Activated T-cell treated with anti-CD3 and anti-CD28 coated beads, Interleukin-2, amount 50 U/mL, for 1 hour (primary cell): ENCODE measurements at regions not wholly inside any gene's neighbourhood (a gene's known extent, or its start where the extent isn't known, plus 50 kb on each side); places are given as distances from the start of the nearest gene placed in this dataset.
"Not testable (repeated sequence)": the region's sequence is repeated elsewhere in the genome, so short reads cannot be mapped to it uniquely, and the experiment has no call there.

ENCODE experiments used
- DNase-seq: peaks from one replicate; pipeline ENCODE4 v3.0.0-alpha.2; 2020

DNA sequence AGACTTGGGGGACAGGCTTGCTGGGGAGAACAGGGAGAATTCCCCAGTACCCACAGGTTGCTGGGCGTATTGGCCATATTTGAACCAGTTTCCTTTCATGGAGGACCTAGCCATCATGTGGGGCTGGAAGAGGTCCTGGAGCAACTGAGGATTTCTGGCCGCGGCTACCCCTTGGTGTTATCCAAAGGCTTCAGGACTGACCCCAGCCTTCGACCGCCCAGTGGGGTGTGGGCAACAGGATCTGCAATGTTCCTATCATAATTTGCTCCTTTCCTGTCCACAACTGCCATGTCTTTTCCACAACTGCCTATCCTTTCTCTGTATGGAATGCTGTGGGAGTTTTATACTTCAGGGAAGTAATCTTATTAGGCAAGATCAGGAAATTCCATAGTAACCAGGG is 1053.6 kb upstream of the SLC39A10 start:
- no peak for DNase-seq

- no peak for DNase-seq
Measured at GRCh38 chr2:194602750-194603149, 1054.3 kb upstream of the SLC39A10 start.

DNA sequence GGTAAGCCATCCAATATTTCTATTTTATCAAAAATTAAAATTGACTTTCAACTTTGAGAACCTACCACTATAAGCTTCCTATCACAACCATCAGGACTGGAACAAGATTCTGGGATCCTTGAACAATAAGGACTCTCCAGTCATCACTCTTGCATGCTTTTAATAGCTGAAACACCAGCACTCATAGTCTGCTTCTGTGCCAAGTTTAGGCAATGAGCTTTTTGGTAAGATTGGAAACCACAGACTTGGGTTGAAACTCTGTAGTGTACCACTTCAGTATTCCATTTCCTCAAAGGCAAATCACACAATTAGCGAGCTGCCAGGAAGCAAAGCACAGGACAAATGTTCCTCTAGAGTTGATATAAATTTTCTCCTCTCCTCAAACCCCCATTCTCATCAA is 1065.8 kb upstream of the SLC39A10 start:
- no peak for DNase-seq

DNA sequence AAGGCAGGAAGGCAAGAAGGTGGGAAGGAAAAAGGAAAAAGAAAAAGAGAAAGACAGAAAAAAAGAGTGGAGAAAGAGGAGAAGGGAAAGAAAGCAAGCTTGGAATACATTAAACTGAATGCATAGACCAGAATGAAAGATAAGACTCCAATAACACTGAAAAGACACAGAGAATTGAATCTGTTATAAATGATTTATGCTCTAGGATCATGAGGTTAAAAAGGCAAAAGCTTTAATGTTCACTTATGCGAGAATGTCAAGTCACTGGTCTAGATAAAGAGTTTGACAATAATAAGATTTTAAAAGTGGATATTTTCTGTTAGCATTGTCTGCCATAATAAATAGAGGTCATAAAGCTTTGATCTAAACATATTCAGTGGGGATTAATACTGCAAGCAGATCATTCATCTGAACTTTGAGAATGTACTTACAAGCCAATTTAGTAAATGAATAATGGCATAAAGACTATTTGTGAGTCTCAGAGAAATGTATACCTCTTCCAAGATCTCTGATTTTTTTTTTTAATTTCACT is 1069.2 kb upstream of the SLC39A10 start:
- DNase-seq: no peak

DNA sequence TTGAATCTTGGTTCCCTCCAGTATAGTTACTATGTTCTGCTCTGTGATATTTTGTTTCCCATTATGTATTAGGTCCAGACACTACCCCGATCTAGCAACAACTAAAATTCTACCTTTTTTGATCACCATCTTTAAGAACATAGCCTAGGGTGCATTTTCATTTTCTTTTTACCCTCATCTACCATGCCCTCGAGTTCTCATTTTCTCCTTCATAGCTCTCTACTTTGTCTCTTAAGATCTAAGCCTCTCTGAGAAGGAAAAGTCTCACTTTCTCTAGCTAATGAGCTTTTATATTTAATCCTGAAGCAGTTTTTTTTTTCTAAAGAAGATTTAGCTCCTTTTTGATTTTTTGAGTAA is 1089.4 kb upstream of the SLC39A10 start:
- DNase-seq: no peak

GRCh38 chr2:194566907-194567660 is 1089.9 kb upstream of the SLC39A10 start:
- DNase-seq: no peak

DNA sequence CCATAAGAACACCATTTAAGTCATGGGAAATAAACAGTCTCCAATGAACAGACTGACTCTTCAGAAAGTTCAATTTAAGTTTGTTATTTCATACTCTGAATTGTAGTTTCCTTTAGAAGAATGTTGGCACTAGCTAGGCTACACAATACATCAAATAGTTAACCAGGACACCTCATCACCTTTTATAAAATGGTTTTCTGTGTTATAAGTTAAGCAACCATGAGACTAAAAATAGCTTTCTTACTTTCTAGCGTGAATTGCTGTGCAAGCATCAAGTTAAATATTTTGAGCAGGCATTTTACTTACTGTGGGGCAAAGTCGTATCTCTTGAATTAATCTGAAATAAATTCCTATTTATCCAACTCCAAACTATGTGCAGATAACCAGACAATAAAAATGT is 1092.6 kb upstream of the SLC39A10 start:
- DNase-seq: no peak

GRCh38 chr2:194562329-194562728 is 1094.7 kb upstream of the SLC39A10 start:
- DNase-seq: no peak

DNA sequence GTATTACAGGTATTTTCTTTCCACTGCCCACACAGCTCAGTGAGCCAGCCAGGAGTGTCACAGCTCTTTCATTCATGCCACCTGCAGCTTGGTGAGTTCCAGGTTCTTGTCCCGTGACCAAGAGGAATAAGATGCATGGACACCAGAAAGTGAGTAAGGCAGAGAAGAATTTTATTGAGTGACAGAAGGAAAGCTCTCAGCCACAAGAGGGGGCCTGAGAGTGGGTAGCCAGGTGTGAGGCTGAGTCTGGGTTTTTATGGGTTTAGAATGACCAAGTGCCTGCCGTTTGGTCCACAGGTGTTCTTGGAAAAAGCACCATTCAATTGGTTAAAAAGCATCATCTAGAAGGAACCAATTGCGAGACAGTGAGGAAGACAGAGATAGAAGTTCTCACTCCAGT is 1097.1 kb upstream of the SLC39A10 start:
- DNase-seq: no peak

- no peak for DNase-seq
Measured at GRCh38 chr2:194559523-194559922, 1097.5 kb upstream of the SLC39A10 start.

DNA sequence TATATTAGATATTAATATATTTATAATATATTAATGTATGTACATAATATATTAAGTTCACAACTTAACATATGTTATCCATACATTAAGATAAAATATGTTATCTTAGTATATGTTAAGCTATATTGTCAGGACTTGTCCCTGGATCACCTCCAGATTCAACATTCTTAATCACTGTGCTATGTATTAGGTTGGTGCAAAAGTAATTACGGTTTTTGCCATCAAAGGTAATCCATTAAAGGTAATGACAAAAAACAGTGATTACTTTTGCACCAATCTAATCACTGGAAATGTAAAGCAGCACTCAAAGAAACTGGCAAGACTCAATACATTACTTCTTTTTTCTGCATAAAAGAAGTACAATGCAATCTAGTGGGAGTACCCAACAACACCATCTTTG is 1099.0 kb upstream of the SLC39A10 start:
- no peak for DNase-seq

DNA sequence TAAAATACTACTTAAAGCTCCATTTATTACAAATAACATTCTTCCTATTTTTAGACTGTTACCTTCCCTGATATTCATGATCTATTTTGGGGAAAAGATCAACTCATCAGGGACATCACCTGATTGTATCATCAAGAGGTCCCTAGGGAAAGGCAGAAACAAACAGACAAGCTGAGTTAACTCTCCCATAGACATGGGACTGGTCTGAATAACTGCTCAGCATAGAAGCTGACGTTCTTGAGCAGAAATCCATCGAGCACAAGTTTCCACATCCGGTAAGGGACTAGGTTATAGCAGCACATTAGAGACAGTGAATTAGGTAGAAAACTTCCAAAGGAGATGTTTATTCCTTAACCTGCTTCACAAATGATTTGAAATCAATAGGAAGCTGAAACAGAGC is 1100.4 kb upstream of the SLC39A10 start:
- no peak for DNase-seq

- no peak for DNase-seq
Measured at GRCh38 chr2:194553980-194554379, 1103.0 kb upstream of the SLC39A10 start.

GRCh38 chr2:194550702-194551101 is 1106.3 kb upstream of the SLC39A10 start:
- DNase-seq: no peak

DNA sequence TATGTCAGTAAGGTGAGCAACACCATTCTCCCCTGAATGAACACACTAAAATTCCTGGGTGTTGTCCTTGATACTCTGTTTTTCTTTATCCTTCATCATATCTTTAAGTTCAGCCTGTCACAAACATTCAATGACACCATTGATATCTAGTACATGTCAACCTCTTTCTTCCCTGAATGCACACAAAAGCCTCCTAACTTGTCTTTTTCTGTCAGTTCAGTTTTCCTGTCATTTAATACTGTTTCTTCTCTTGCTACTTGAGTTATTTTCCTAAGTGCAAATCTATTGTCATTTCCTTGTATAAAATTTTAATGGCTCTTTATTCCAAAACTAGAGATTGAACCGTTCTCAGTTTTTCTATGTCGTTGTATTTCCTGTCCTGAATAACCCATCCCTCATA is 1107.6 kb upstream of the SLC39A10 start:
- no peak for DNase-seq

GRCh38 chr2:194545978-194546377 is 1111.0 kb upstream of the SLC39A10 start:
- DNase-seq: no peak

DNA sequence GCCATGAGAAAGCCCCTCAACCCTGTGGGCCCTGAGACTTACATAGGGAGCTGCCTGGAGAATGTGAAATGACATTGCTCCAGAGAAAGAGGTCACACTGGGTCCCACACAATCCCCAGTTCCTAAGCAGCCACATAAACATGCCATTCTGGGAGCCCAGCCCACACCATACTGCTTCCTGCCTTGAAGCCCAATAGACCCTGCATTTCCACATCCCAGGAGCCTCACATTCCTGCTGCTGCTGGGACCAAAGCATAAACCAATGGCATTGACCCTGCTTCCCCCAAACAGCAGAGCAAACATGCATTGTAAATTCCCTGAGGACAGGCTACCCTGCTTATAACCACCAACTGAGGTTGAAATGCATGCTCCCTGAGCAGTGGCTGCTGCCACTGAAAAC is 1117.6 kb upstream of the SLC39A10 start:
- no peak for DNase-seq

DNA sequence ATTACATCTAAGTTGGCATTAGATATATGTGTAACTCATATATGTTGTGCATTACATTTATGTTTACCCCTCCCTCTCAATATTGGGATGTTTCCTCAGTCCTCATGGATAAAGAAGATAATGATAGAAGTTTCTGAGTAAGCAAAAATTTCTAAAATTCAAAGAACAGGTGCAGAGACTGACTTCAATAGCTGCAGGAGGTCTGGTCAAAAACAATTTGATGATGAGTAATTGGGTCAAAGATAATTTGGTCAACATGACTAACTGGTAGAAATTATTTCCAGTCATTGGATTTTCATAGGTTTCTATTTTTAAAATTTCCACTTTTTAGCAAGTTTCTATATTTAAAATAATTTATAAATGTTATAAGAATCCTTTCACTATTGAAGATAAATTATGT is 1130.9 kb upstream of the SLC39A10 start:
- no peak for DNase-seq

DNA sequence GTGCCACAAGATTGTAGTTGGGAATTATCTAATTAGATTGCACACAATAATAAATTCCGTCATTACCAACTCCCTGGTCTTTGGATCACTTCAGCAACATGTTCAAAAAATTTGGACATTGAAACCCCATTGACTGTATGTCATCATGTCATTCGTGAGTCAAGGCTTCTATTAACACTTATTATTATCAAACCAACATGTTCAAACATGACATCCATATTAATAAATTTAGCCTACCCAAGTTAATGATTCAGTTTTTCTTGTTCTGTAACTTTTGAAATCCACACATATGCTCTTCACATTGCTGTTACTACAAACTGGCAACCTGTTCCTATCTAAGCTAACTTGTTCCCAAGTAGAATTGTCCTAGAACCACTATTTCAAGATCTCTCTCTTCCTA is 1142.7 kb upstream of the SLC39A10 start:
- no peak for DNase-seq

DNA sequence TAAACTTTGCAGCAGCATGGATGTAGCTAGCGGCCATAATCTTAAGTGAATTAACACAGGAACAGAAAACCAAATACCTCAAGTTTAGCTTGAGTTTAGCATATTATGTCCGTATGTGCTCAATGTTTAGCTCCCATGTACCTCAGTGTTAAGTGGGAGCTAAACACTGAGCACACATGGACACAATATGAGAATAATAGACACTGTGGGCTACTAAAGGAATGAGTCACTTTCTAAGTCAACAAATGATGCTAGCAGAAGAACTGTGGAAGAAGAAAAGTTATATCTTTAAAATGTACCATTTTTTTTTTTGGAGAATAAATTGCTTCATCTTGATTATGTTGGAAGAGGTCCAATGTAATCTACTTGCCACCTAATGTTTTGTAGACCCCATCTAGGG is 1146.0 kb upstream of the SLC39A10 start:
- not testable (repeated sequence) for DNase-seq

- not testable (repeated sequence) for DNase-seq
Measured at GRCh38 chr2:194504876-194505275, 1152.2 kb upstream of the SLC39A10 start.

GRCh38 chr2:194495046-194495445 is 1162.0 kb upstream of the SLC39A10 start:
- DNase-seq: no peak

- no peak for DNase-seq
Measured at GRCh38 chr2:194494401-194494800, 1162.6 kb upstream of the SLC39A10 start.

GRCh38 chr2:194491409-194492115 is 1165.5 kb upstream of the SLC39A10 start:
- DNase-seq: no peak

- no peak for DNase-seq
Measured at GRCh38 chr2:194486326-194486725, 1170.7 kb upstream of the SLC39A10 start.
